ENCODE measurements at regions not wholly inside any gene's neighbourhood (a gene's known extent, or its start where the extent isn't known, plus 50 kb on each side); places are given as distances from the start of the nearest gene placed in this dataset.

DNA sequence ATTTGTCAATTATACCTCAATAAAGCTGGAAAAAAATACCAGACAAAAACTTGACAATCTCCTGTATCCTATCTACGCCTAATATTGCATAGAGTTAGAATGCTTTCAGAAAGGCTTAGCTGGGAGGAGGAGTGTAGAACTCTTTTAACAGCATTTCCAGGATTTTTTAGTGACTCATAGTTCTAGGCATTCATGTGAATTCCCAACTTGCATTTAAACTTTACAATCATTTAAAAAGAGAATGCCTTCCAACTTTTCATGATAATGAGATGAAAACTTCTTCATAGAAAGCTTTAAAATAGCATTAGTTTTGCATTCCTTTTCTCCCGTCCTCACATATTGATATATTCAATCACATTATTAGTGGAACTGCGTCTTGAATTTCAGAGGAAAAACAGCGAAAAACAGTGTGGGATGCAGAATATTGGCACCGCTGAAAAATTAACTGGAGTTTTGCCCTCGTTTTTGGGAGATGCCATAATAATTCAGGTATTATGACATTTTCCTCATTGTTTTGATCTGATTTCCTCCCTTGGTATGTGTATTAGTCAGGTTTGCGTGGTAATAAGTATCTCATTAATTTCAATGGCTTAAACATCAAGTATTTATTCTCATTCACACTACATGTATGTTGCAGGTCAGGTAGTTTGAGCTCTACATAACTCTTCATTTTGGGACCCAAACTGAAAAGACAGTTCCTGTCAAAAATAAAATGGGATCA lies 293.2 kb upstream of the FIGN start:
- no peaks in the 10 kb centered on the region for H3K27me3 ChIP-seq (ENCODE audit: control insufficient read depth, insufficient read depth, low read length)
- no peaks in the 10 kb centered on the region for H3K36me3 ChIP-seq (replicated peaks; ENCODE audit: control insufficient read depth, insufficient read depth, low read length)
- H3K4me3 ChIP-seq (ENCODE audit: insufficient read depth, low read depth, low read length) = no peak overlapping the region
- DNase-seq = no peak

DNA sequence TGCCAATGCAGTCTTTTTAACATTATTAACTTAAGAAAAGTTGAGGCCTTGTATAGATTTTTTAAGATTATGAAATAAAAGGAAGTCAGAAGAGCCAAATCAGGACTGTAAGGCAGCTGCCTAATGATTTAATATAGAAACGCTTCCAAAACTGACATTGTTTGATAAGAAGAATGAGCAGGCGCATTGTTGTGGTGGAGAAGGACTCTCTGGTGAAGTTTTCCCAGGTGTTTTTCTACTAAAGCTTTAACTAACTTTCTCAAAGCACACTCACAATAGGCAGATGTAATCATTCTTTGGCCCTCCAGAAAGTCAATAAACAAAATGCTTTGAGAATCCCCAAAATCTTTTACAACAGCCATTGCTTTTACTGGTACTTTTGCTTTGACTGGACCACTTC lies 288.6 kb upstream of the FIGN start:
- Histone ChIP-seq H3K27me3 (ENCODE audit: control insufficient read depth, insufficient read depth, low read length) (no peaks in the 10 kb centered on the region), H3K4me3 (ENCODE audit: insufficient read depth, low read depth, low read length) (no peak overlapping the region), H3K36me3 (replicated peaks; ENCODE audit: control insufficient read depth, insufficient read depth, low read length) (no peaks in the 10 kb centered on the region)
- no peak for DNase-seq

DNA sequence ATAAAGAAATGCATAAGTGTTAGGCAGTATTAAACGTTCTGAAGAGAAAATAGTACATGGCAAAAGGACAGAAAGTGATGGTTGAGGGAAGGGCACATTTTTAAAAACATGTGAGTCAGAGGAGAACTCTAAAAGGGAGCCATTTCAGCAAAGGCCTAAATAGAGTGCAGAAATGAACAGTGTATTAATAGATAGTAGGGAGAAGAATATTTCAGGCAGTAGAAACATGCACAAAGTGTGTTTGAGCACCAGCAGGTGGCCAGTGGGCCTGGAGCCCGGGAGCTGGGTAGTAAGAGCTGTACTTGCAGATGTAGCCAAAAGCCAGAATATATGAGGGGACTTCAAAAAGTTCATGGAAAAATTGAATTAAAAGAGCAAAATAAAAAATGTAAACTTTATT lies 288.1 kb upstream of the FIGN start:
- DNase-seq = no peak
- Histone ChIP-seq H3K36me3 (replicated peaks; ENCODE audit: control insufficient read depth, insufficient read depth, low read length) (no peaks in the 10 kb centered on the region), H3K4me3 (ENCODE audit: insufficient read depth, low read depth, low read length) (no peak overlapping the region), H3K27me3 (ENCODE audit: control insufficient read depth, insufficient read depth, low read length) (no peaks in the 10 kb centered on the region)

DNA sequence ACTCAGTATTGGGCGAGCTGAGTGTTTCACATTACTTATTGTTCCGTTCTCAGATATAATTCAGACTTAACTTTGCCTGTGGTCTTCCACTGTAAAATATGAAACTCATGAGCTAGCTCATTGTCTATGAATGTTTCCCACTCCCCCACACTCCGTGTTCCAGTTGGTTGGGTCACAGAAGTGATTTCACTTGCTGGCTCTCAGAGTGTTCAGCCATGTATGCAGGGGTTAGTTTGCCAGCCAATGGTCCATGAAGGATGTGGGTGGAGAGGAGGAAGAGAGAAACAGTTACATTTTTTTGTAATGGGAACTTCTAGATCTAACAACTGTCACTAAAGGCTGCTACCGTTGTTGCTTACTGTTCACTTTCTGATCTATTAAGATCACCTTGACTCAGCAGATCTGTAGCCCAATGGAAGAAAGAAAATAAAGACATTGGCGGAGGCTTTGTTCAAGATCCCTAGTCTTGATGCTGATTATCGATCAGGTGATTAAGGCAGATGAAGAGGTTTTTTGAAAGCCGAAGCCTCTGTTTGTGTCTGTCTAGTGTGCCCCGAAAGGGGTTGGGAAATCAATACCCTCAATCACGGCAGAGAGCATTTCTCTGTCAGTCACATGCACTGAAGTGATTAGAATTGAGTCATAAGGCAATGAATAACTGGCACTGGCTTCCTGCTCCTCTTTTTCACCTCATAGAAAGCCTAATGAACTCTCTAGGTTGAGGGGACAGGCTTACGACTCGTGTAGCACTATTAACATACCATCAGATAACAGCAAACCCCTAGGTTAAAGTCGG lies 279.7 kb upstream of the FIGN start:
- no peak for DNase-seq
- no peaks in the 10 kb centered on the region for H3K36me3 ChIP-seq (replicated peaks; ENCODE audit: control insufficient read depth, insufficient read depth, low read length)
- H3K4me3 ChIP-seq (ENCODE audit: insufficient read depth, low read depth, low read length) = no peak overlapping the region
- H3K27me3 ChIP-seq (ENCODE audit: control insufficient read depth, insufficient read depth, low read length) = no peaks in the 10 kb centered on the region

DNA sequence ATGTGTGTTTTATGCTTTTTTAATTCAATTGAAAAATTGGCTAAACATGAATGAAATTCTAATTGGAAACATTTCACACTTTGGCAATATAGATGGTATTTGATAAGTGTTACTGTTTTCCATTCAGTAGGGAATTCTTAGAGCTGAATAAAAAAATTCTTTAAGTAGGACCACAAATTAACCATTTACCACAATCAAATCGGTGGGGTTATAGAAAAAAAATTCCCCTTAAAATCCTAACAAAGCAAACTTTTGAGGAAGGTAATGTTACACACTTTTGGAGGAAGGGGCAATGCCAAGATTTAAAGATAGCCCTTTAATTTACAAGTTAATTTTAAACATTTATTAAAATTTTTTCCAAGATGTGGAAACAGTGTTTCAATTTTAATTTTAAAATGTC lies 279.0 kb upstream of the FIGN start:
- Histone ChIP-seq H3K36me3 (replicated peaks; ENCODE audit: control insufficient read depth, insufficient read depth, low read length) (no peaks in the 10 kb centered on the region), H3K27me3 (ENCODE audit: control insufficient read depth, insufficient read depth, low read length) (no peaks in the 10 kb centered on the region), H3K4me3 (ENCODE audit: insufficient read depth, low read depth, low read length) (no peak overlapping the region)
- no peak for DNase-seq

DNA sequence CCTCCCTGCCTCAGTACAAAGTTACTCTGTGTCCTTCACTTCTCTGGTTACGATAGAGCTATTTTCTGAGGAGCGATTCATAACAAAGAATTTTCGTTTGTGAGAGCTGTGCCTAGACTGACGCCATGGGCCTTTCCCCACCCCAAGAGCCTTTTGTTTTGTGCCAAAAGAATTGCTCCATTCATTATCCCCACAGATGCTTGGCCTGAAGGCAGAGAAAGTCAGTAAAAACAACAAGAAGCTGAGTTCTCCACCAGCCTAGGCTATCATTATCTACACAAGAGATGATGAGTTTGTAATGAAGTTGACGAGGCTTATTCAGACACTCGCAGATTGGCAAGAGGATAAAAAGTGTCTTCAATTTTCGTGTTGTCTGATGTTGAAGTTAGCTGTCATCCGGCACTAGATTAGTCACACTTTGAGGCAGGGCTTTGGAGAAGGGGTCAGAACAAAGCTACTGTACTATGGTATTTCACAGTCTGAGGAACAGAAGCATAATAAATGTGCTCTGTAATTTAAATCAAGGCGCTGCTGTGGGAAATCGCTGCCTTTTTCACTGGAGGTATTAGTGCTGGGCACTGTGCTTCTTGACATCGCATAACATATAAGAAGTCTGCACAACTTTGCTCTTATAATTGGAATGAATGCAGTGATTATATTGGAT lies 278.4 kb upstream of the FIGN start:
- Histone ChIP-seq H3K27me3 (ENCODE audit: control insufficient read depth, insufficient read depth, low read length) (no peaks in the 10 kb centered on the region), H3K4me3 (ENCODE audit: insufficient read depth, low read depth, low read length) (no peak overlapping the region), H3K36me3 (replicated peaks; ENCODE audit: control insufficient read depth, insufficient read depth, low read length) (no peaks in the 10 kb centered on the region)
- no peak for DNase-seq

DNA sequence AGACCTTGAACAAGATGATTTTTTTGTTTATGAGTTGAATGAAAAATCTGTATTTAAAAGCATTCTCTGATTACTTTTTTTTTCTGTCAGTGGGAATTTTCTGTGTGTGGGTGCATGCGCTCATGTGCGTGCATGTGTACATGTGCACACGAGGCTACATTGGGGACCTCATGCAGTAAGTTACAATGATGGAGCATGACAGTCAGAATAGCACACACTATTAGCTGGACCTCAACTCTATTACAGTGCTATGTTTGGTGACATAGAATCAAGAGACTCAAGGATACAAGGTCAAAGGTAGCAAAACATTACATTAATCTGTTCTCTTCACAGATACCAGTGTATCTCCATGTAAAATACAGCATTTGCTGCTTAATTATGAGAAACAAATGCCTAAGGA lies 276.8 kb upstream of the FIGN start:
- no peaks in the 10 kb centered on the region for H3K27me3 ChIP-seq (ENCODE audit: control insufficient read depth, insufficient read depth, low read length)

DNA sequence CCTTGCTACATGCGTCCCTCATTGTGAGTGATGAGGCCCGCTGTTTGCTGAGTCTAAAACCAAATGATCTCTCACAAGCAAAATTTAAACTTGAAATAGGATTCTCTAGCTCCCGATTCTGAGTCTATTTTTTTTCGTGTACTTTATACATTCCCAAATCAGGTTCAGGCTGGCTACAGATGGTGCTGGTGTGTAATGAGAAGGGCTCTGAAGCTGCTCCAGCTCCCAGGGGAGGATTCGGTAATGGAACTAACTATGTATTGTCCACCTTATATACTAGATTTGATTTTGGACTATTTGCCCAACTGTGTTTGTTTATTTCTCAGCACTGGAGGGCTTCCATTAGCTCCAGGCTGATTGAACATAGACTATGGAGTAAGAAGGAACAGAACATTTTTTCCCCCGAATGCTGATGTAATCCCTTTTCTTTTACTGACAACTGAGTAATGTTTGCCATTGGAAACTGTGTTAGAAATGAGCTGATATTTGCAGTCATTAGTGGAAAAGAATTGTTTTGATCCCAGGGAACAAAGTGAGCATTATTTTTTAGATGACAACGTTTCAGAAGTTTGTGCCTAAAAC lies 274.0 kb upstream of the FIGN start:
- no peak overlapping the region for H3K4me3 ChIP-seq (ENCODE audit: insufficient read depth, low read depth, low read length)
- no peaks in the 10 kb centered on the region for H3K36me3 ChIP-seq (replicated peaks; ENCODE audit: control insufficient read depth, insufficient read depth, low read length)
- H3K27me3 ChIP-seq (ENCODE audit: control insufficient read depth, insufficient read depth, low read length) = no peaks in the 10 kb centered on the region
- DNase-seq = no peak

More for the DNA sequence above, 276.8 kb upstream of the FIGN start:
- no peak overlapping the region for H3K4me3 ChIP-seq (ENCODE audit: insufficient read depth, low read depth, low read length)
- no peak for DNase-seq
- H3K36me3 ChIP-seq (replicated peaks; ENCODE audit: control insufficient read depth, insufficient read depth, low read length) = no peaks in the 10 kb centered on the region

DNA sequence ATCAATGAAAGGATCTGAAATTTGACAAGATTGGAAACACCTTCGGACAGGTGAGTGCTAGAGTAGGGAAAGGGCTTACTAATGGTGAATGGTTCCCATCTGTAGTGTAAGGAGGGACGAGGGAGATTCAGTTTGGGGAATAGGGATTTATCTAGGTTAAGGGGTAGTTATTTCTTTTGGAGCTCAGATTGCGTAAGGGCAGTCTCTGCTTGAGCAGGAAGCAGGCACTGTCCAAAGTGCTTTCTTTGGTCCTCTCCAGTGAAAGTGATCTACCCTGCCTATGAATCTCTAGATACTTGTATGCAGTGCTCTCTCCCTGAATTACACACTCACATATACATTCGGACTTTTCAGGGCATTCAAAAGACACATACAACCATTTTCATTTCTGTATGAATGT lies 272.9 kb upstream of the FIGN start:
- Histone ChIP-seq H3K27me3 (ENCODE audit: control insufficient read depth, insufficient read depth, low read length) (no peaks in the 10 kb centered on the region), H3K36me3 (replicated peaks; ENCODE audit: control insufficient read depth, insufficient read depth, low read length) (no peaks in the 10 kb centered on the region), H3K4me3 (ENCODE audit: insufficient read depth, low read depth, low read length) (no peak overlapping the region)
- DNase-seq = no peak

DNA sequence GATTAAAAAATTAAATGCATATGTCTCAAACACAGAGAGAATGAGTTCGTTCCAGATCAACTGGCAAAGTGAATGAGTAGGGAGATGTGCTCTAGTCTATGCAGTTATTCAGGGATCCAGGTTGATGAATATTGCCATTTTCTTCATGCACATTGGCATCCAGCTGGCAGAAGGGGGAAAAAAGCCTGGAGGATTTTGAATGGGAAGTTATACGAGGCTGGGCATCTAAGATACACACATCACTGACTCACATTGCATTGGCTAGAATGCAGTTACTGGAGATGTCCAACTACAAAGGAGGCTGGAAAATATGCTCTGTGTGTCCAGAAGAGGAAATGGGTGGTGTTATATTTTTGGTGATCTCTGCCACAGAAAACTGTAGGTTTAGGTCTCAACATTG lies 270.9 kb upstream of the FIGN start:
- DNase-seq = no peak
- Histone ChIP-seq H3K36me3 (replicated peaks; ENCODE audit: control insufficient read depth, insufficient read depth, low read length) (no peaks in the 10 kb centered on the region), H3K27me3 (ENCODE audit: control insufficient read depth, insufficient read depth, low read length) (no peaks in the 10 kb centered on the region), H3K4me3 (ENCODE audit: insufficient read depth, low read depth, low read length) (no peak overlapping the region)

DNA sequence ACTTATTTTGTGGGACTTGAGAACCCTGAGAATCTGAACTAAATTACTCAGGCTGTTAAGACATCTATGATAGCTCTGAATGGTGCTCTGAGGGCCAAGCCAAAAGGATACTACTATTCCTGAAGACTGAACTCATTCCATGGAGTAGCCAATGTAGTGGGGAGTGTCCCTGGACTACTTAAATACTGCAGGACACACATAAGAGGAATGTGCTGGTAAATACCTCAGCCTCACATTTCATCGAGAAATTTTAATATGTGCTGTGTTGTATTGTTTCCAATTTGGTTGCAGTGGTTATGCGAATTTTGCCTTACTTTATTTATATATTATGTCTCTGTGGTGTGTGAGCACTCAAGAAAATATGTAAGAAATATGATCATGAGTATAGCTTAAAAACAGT lies 264.4 kb upstream of the FIGN start:
- Histone ChIP-seq H3K36me3 (replicated peaks; ENCODE audit: control insufficient read depth, insufficient read depth, low read length) (no peaks in the 10 kb centered on the region), H3K4me3 (ENCODE audit: insufficient read depth, low read depth, low read length) (no peak overlapping the region), H3K27me3 (ENCODE audit: control insufficient read depth, insufficient read depth, low read length) (no peaks in the 10 kb centered on the region)
- no peak for DNase-seq

DNA sequence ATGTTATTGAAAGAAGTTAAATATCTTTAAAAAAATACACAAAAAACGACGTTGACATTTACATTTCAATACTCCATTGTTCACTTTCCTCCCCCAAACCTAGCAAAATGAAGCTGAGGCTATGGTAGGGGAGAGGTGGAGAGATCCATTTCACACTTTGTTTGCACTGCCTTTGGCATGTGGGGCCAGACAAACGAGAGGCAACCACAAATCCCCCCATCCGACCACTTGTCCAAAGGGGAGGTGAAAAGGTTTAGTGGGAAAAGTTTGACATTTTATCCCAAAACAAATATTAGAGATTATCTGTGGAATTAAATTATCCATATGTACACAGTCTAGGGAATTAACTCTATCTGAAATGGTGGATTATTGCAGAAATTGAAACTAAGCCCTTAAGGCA lies 261.7 kb upstream of the FIGN start:
- no peak for DNase-seq
- no peak overlapping the region for H3K4me3 ChIP-seq (ENCODE audit: insufficient read depth, low read depth, low read length)
- H3K27me3 ChIP-seq (ENCODE audit: control insufficient read depth, insufficient read depth, low read length) = no peaks in the 10 kb centered on the region
- H3K36me3 ChIP-seq (replicated peaks; ENCODE audit: control insufficient read depth, insufficient read depth, low read length) = no peaks in the 10 kb centered on the region

DNA sequence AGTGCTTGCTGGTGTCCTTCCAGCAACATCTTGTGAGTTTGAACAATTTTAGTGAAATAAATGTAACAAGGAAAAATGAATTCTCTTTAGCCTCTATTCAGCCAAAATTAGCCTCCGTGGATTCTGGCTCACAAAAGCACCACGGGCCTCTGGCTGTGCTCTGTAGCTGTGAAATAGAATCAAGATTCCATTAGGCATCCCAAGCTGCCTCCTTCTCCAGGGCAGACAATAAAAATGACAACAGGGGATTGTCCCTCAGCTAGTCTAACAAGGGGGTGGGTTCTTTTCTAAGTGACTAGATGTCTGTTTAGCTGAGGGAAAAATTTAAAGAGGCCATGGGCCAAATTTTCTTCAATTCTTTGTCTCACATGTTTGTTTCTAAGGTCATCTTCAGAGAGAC lies 254.7 kb upstream of the FIGN start:
- Histone ChIP-seq H3K27me3 (ENCODE audit: control insufficient read depth, insufficient read depth, low read length) (no peaks in the 10 kb centered on the region), H3K4me3 (ENCODE audit: insufficient read depth, low read depth, low read length) (no peak overlapping the region), H3K36me3 (replicated peaks; ENCODE audit: control insufficient read depth, insufficient read depth, low read length) (no peaks in the 10 kb centered on the region)
- no peak for DNase-seq

DNA sequence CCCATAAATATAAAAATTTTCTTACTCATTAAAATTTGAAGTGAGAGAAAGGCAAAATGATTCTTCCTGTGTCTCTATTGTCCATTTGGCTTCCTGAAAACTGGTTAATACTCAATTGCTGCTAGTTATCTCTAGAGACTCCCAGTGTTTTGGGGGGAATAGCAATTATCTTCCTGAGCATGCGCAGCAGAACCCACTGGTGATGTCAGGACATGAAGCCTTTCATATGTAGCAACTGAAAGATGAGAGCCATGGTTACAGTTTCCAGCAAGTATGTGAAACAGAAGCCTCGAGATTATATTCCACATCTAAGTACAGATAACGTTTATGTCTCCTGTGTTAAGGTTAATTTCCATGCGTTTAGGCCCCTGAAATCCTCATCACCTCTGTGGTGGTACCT lies 254.3 kb upstream of the FIGN start:
- no peak overlapping the region for H3K4me3 ChIP-seq (ENCODE audit: insufficient read depth, low read depth, low read length)
- no peaks in the 10 kb centered on the region for H3K36me3 ChIP-seq (replicated peaks; ENCODE audit: control insufficient read depth, insufficient read depth, low read length)
- DNase-seq = no peak
- no peaks in the 10 kb centered on the region for H3K27me3 ChIP-seq (ENCODE audit: control insufficient read depth, insufficient read depth, low read length)
